SK-N-SH (cell line): ENCODE measurements at regions not wholly inside any gene's neighbourhood (a gene's known extent, or its start where the extent isn't known, plus 50 kb on each side); places are given as distances from the start of the nearest gene placed in this dataset.

Experiments
- CTCF ChIA-PET: fragments of 300-600, 350-600 bp; formaldehyde crosslinking; extraction: SDS; loops from one replicate; lab custom pipeline; 2021; lab: Yijun Ruan, JAX
- POLR2A ChIA-PET: fragments of 350-600 bp; sonication (Branson Sonifier 250); formaldehyde crosslinking; extraction: SDS; loops from one replicate; lab custom pipeline; 2020; ENCODE audit warnings: antibody characterized with exemption, inconsistent platforms; lab: Yijun Ruan, JAX
- DNase-seq: peaks from one replicate; pipeline ENCODE4 v3.0.0; 2012
- H2AFZ ChIP-seq: fragments of 200-600 bp; sonication (generic); 2 replicates; pipeline ENCODE4 v1.8.1; 2016; ENCODE audit warnings: antibody characterized with exemption, mild to moderate bottlenecking, low read depth
- H3F3A ChIP-seq: fragments of 200-600 bp; sonication (generic); replicated peaks from 2 replicates; pipeline ENCODE3; 2016; ENCODE audit warnings: antibody characterized with exemption, mild to moderate bottlenecking; ENCODE audit not compliant: insufficient read depth
- H3K27ac ChIP-seq, 2 experiments: fragments of 200-500 bp in 1 of 2; fragments of 200-600 bp in 1 of 2; sonication (Bioruptor generic) in 1 of 2; sonication (generic), shearing (Covaris generic) in 1 of 2; 2 replicates each; pipeline versions ENCODE4 v1.5.1 to v1.6.1; 2014 to 2016; ENCODE audit warnings: low read depth in 2 of 2, inconsistent platforms in 1 of 2, low read length in 1 of 2, mild to moderate bottlenecking in 1 of 2, mixed read lengths in 1 of 2
- H3K27me3 ChIP-seq: fragments of 200-600 bp; sonication (generic), shearing (Covaris generic); 2 replicates; pipeline ENCODE4 v1.6.1; 2016; ENCODE audit warnings: mixed run types; ENCODE audit not compliant: insufficient read depth
- H3K36me3 ChIP-seq, 2 experiments: fragments of 200-500 bp in 1 of 2; fragments of 200-600 bp in 1 of 2; sonication (Bioruptor generic) in 1 of 2; sonication (generic) in 1 of 2; replicated peaks in 1 of 2; 2 replicates each; pipeline versions ENCODE3 to v1.5.1; 2014 to 2016; ENCODE audit warnings: low read length in 1 of 2, mild to moderate bottlenecking in 1 of 2; ENCODE audit not compliant: insufficient read depth in 2 of 2, control insufficient read depth in 1 of 2
- H3K4me1 ChIP-seq, 2 experiments: fragments of 200-500 bp in 1 of 2; fragments of 200-600 bp in 1 of 2; sonication (Bioruptor generic) in 1 of 2; sonication (generic), shearing (Covaris generic) in 1 of 2; 2 replicates each; pipeline versions ENCODE4 v1.5.1 to v1.6.1; 2014 to 2016; ENCODE audit warnings: low read depth in 1 of 2, low read length in 1 of 2, mixed run types in 1 of 2; ENCODE audit not compliant: insufficient read depth in 2 of 2, control insufficient read depth in 1 of 2
- H3K4me2 ChIP-seq: fragments of 200-600 bp; sonication (generic), shearing (Covaris generic); 2 replicates; pipeline ENCODE4 v1.6.1; 2017; ENCODE audit warnings: mixed run types
- H3K4me3 ChIP-seq, 2 experiments: fragments of 200-500 bp in 1 of 2; fragments of 200-600 bp in 1 of 2; sonication (Bioruptor generic) in 1 of 2; sonication (generic), shearing (Covaris generic) in 1 of 2; 2 replicates each; pipeline versions ENCODE4 v1.5.1 to v1.8.1; 2014 to 2016; ENCODE audit warnings: low read depth in 2 of 2, inconsistent platforms in 1 of 2, low read length in 1 of 2, mild to moderate bottlenecking in 1 of 2, mixed read lengths in 1 of 2, moderate library complexity in 1 of 2
- H3K79me2 ChIP-seq: fragments of 200-600 bp; sonication (generic); 2 replicates; pipeline ENCODE4 v1.8.1; 2017; ENCODE audit warnings: mild to moderate bottlenecking; ENCODE audit not compliant: insufficient read depth
- H3K9ac ChIP-seq: fragments of 200-600 bp; sonication (generic); 2 replicates; pipeline ENCODE4 v1.6.1; 2017; ENCODE audit warnings: mixed run types
- H3K9me2 ChIP-seq: fragments of 200-600 bp; sonication (generic); 2 replicates; pipeline ENCODE4 v1.6.1; 2017; ENCODE audit warnings: mixed run types
- H3K9me3 ChIP-seq: fragments of 200-600 bp; sonication (generic); 2 replicates; pipeline ENCODE4 v1.6.1; 2017; ENCODE audit warnings: mixed run types, mild to moderate bottlenecking, moderate library complexity
- H4K20me1 ChIP-seq: fragments of 200-600 bp; sonication (generic); 2 replicates; pipeline ENCODE4 v1.6.1; 2017; ENCODE audit warnings: mild to moderate bottlenecking, mixed run types; ENCODE audit not compliant: insufficient read depth
- CHD2 ChIP-seq: fragments of 150-350 bp; IDR thresholded peaks from 2 replicates; pipeline ENCODE4 v1.6.1; 2018; ENCODE audit warnings: low read length; ENCODE audit not compliant: partially characterized antibody
- EP300 ChIP-seq, 2 experiments: IDR thresholded peaks; 2 replicates each; pipeline versions ENCODE4 v1.4.0 to v1.6.1; 2012; ENCODE audit warnings: borderline replicate concordance in 1 of 2, low read depth in 1 of 2, low read length in 1 of 2
- FOSL2 ChIP-seq: IDR thresholded peaks from 2 replicates; pipeline ENCODE4 v1.4.0; 2012; ENCODE audit warnings: low read depth, mild to moderate bottlenecking, moderate library complexity, borderline replicate concordance
- FOXJ3 ChIP-seq: sonication (generic); formaldehyde crosslinking; IDR thresholded peaks from 2 replicates; pipeline ENCODE4 v1.5.1; 2020; ENCODE audit warnings: mild to moderate bottlenecking, missing genetic modification reagents
- JUND ChIP-seq: IDR thresholded peaks from 2 replicates; pipeline ENCODE4 v1.4.0; 2012
- MEF2A ChIP-seq: IDR thresholded peaks from 2 replicates; pipeline ENCODE4 v1.4.0; 2012; ENCODE audit warnings: low read depth, borderline replicate concordance
- NFIC ChIP-seq: IDR thresholded peaks from 2 replicates; pipeline ENCODE4 v1.4.0; 2012; ENCODE audit warnings: borderline replicate concordance
- NRF1 ChIP-seq: IDR thresholded peaks from 2 replicates; pipeline ENCODE4 v1.6.1; 2012; ENCODE audit warnings: low read depth, mild to moderate bottlenecking, low read length
- RAD21 ChIP-seq: IDR thresholded peaks from 2 replicates; pipeline ENCODE4 v1.6.1; 2012; ENCODE audit warnings: mild to moderate bottlenecking, low read length
- RFX5 ChIP-seq: IDR thresholded peaks from 2 replicates; pipeline ENCODE4 v1.6.1; 2012; ENCODE audit warnings: mild to moderate bottlenecking, improper control_type of control experiment, low read length
- RXRA ChIP-seq: IDR thresholded peaks from 2 replicates; pipeline ENCODE4 v1.4.0; 2012; ENCODE audit warnings: low read depth, mild to moderate bottlenecking, borderline replicate concordance
- TAF1 ChIP-seq: IDR thresholded peaks from 2 replicates; pipeline ENCODE4 v1.6.1; 2012; ENCODE audit warnings: low read depth, mild to moderate bottlenecking, low read length, moderate library complexity, borderline replicate concordance
- TCF12 ChIP-seq: IDR thresholded peaks from 2 replicates; pipeline ENCODE4 v1.4.0; 2012
- TEAD4 ChIP-seq: IDR thresholded peaks from 2 replicates; pipeline ENCODE4 v1.4.0; 2012; ENCODE audit warnings: mild to moderate bottlenecking, borderline replicate concordance; ENCODE audit not compliant: insufficient read depth
- WGBS: methylation state at CpG from one replicate; pipeline ENCODE4 v1.1.6; 2017; ENCODE audit warnings: low lambda C conversion rate; 5-methylcytosine and 5-hydroxymethylcytosine counted together
- TF ChIP-seq, protein P1 (sequence below): IDR thresholded peaks from 2 replicates; pipeline ENCODE4 v1.4.0; 2012; ENCODE audit warnings: low read depth, borderline replicate concordance
- TF ChIP-seq, protein P2 (sequence below): IDR thresholded peaks from 2 replicates; pipeline ENCODE4 v1.4.0; 2012; ENCODE audit warnings: low read depth
- TF ChIP-seq, protein P3 (sequence below): fragments of 150-350 bp; IDR thresholded peaks from 2 replicates; pipeline ENCODE4 v1.6.1; 2016; ENCODE audit warnings: mild to moderate bottlenecking, low read depth, low read length
- TF ChIP-seq, protein P4 (sequence below): IDR thresholded peaks from 2 replicates; pipeline ENCODE4 v1.6.1; 2012; ENCODE audit warnings: mild to moderate bottlenecking, low read depth, low read length, moderate library complexity
- TF ChIP-seq, protein P5 (sequence below): fragments of 150-350 bp; IDR thresholded peaks from 2 replicates; pipeline ENCODE4 v1.6.1; 2017; ENCODE audit warnings: antibody characterized with exemption, low read length, low read depth, borderline replicate concordance
- TF ChIP-seq, protein P6 (sequence below): IDR thresholded peaks from 2 replicates; pipeline ENCODE4; 2012

DNA sequence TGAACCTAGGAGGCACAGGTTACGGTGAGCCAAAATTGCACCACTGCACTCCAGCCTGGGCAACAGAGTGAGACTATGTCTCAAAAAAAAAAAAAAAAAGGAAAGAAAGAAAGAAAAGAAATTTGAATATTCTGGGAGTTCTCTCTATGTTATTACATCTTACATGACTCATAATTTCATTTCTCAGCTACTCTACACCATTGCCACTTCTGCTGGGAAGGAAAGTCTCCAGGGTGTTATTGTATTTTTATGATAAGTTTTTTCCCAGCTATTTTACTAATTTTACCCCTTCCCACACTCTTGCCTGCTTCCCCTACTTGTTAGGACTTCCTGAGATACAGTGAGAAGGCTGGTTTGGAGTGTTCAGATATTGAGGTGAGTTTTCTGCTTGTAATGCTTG lies 69.7 kb upstream of the UMPS start:
- Histone ChIP-seq H3K27ac (no peak overlapping the region), H4K20me1 (no peaks in the 10 kb centered on the region), H3K9me3 (no peaks in the 10 kb centered on the region), H3K4me1 (peaks cover 0 to 4% of the 10 kb centered on the region in 2 experiments; a peak in 1 of 4 replicates), H3K9ac (no peak overlapping the region), H3K27me3 (no peaks in the 10 kb centered on the region), H3F3A (no peaks in the 10 kb centered on the region), H3K4me3 (no peak overlapping the region), H3K36me3 (peaks cover 0 to 3% of the 10 kb centered on the region in 2 experiments), H3K79me2 (no peaks in the 10 kb centered on the region), H2AFZ (no peak overlapping the region), H3K4me2 (no peak overlapping the region), H3K9me2 (no peaks in the 10 kb centered on the region)
- DNase-seq: no peak
- no peak for TF ChIP-seq MEF2A
- TF ChIP-seq, protein P1, sequence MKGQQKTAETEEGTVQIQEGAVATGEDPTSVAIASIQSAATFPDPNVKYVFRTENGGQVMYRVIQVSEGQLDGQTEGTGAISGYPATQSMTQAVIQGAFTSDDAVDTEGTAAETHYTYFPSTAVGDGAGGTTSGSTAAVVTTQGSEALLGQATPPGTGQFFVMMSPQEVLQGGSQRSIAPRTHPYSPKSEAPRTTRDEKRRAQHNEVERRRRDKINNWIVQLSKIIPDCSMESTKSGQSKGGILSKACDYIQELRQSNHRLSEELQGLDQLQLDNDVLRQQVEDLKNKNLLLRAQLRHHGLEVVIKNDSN: no peak
- CTCF ChIA-PET: interaction anchor here (0.8 to 1.9 kb wide), 3 partner anchors 11 to 100 kb away, joined by 3 to 4 read pairs (median 3); no protein-coding TSS in a partner anchor
- POLR2A ChIA-PET: no interaction called here
- 93% methylated on average over 1 of the region's 1 CpG for WGBS

DNA sequence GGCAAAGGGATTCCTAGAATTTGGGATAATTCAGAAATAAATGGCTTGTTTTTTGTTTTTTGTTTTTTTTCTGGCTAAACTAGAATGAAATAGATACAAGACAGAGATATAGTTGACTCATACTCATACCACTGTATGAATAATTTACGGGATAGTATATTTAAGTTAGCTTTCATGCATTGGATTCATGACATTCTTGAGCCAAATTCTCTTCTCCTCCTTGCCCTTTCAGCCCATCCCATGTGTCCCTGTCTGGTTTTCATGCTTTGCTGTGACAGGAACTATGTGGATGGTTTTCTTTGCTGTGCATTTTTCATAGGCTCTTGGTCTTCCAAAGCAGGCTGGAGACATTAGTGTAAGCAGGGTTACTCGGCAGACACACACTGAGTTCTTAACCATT lies 66.6 kb upstream of the UMPS start:
- POLR2A ChIA-PET: interaction anchor here (0.7 kb wide), 1 partner anchor 78 kb away, joined by 3 read pairs; no protein-coding TSS in a partner anchor
- Histone ChIP-seq H3K9me3 (no peaks in the 10 kb centered on the region), H2AFZ (no peak overlapping the region), H3K79me2 (no peaks in the 10 kb centered on the region), H3K9me2 (no peaks in the 10 kb centered on the region), H3F3A (peaks cover under 1% of the 10 kb centered on the region), H3K27ac (peak overlapping the region; percentile 14 to 61; a peak in 3 of 4 replicates), H4K20me1 (no peaks in the 10 kb centered on the region), H3K4me2 (peak overlapping the region; percentile 56), H3K4me3 (no peak overlapping the region), H3K36me3 (peaks cover 0 to 3% of the 10 kb centered on the region in 2 experiments), H3K9ac (no peak overlapping the region), H3K4me1 (peaks cover 0 to 4% of the 10 kb centered on the region in 2 experiments; a peak in 2 of 4 replicates), H3K27me3 (no peaks in the 10 kb centered on the region)
- CTCF ChIA-PET: interaction anchor here (1.0 kb wide), 1 partner anchor 25 kb away, joined by 3 read pairs; no protein-coding TSS in a partner anchor
- DNase-seq: no peak
- WGBS: 34% methylated on average over 2 of the region's 2 CpGs
- TF ChIP-seq, protein P2, sequence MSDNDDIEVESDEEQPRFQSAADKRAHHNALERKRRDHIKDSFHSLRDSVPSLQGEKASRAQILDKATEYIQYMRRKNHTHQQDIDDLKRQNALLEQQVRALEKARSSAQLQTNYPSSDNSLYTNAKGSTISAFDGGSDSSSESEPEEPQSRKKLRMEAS: peak; percentile 40; the same call in 1 of the 2 replicates
- TF ChIP-seq, protein P3, sequence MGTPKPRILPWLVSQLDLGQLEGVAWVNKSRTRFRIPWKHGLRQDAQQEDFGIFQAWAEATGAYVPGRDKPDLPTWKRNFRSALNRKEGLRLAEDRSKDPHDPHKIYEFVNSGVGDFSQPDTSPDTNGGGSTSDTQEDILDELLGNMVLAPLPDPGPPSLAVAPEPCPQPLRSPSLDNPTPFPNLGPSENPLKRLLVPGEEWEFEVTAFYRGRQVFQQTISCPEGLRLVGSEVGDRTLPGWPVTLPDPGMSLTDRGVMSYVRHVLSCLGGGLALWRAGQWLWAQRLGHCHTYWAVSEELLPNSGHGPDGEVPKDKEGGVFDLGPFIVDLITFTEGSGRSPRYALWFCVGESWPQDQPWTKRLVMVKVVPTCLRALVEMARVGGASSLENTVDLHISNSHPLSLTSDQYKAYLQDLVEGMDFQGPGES: no peak
- TF ChIP-seq FOSL2 (peak; percentile 74; the same call in 1 of the 2 replicates), TCF12 (peak; percentile 54), EP300 (IDR thresholded peaks at IDR 0.05; ENCODE audit: borderline replicate concordance in 1 of 2, low read depth in 1 of 2, low read length in 1 of 2) (0 out of 4 replicates have a peak, but pooled peaks of 1 of the 2 experiments have one; percentile 18), JUND (peak; percentile 61), NRF1 (no peak), RFX5 (no peak), FOXJ3 (no peak), RXRA (0 out of 2 replicates have a peak, but pooled peaks have one; percentile 29), RAD21 (no peak), NFIC (peak; percentile 20; the same call in 1 of the 2 replicates), TEAD4 (0 out of 2 replicates have a peak, but pooled peaks have one; percentile 13), CHD2 (no peak), TAF1 (no peak)
- TF ChIP-seq, protein P4, sequence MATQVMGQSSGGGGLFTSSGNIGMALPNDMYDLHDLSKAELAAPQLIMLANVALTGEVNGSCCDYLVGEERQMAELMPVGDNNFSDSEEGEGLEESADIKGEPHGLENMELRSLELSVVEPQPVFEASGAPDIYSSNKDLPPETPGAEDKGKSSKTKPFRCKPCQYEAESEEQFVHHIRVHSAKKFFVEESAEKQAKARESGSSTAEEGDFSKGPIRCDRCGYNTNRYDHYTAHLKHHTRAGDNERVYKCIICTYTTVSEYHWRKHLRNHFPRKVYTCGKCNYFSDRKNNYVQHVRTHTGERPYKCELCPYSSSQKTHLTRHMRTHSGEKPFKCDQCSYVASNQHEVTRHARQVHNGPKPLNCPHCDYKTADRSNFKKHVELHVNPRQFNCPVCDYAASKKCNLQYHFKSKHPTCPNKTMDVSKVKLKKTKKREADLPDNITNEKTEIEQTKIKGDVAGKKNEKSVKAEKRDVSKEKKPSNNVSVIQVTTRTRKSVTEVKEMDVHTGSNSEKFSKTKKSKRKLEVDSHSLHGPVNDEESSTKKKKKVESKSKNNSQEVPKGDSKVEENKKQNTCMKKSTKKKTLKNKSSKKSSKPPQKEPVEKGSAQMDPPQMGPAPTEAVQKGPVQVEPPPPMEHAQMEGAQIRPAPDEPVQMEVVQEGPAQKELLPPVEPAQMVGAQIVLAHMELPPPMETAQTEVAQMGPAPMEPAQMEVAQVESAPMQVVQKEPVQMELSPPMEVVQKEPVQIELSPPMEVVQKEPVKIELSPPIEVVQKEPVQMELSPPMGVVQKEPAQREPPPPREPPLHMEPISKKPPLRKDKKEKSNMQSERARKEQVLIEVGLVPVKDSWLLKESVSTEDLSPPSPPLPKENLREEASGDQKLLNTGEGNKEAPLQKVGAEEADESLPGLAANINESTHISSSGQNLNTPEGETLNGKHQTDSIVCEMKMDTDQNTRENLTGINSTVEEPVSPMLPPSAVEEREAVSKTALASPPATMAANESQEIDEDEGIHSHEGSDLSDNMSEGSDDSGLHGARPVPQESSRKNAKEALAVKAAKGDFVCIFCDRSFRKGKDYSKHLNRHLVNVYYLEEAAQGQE: no peak
- TF ChIP-seq, protein P5, sequence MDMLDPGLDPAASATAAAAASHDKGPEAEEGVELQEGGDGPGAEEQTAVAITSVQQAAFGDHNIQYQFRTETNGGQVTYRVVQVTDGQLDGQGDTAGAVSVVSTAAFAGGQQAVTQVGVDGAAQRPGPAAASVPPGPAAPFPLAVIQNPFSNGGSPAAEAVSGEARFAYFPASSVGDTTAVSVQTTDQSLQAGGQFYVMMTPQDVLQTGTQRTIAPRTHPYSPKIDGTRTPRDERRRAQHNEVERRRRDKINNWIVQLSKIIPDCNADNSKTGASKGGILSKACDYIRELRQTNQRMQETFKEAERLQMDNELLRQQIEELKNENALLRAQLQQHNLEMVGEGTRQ: no peak
- TF ChIP-seq, protein P6, sequence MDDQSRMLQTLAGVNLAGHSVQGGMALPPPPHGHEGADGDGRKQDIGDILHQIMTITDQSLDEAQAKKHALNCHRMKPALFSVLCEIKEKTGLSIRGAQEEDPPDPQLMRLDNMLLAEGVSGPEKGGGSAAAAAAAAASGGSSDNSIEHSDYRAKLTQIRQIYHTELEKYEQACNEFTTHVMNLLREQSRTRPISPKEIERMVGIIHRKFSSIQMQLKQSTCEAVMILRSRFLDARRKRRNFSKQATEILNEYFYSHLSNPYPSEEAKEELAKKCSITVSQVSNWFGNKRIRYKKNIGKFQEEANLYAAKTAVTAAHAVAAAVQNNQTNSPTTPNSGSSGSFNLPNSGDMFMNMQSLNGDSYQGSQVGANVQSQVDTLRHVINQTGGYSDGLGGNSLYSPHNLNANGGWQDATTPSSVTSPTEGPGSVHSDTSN: peak; percentile 43; the same call in 1 of the 2 replicates
